ENCODE measurements at regions not wholly inside any gene's neighbourhood (a gene's known extent, or its start where the extent isn't known, plus 50 kb on each side); places are given as distances from the start of the nearest gene placed in this dataset.

DNA sequence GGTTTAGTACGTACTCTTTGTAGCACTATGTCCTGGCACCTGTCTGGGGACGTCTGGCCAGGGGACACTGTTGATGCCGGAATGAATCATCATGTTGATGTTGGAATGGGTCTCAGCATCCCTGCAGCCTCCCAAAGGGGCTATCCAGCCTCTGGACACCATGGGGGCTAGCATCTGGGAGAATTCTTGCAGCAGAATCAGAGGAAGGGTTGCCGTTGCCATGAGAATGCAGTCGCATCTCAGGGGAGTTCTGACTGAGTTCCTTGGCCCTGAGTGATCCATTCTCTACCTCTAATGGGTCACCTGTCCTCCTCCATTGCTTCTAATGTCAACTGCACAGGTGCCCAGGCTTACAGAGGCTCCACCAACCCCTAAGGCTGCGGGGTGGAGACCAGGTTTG is 129.1 kb downstream of the UQCRFS1 start:
- H3K9ac ChIP-seq (ENCODE audit: low read depth in 2 of 2, low read length in 2 of 2) = no peak overlapping the region
- H3K27ac ChIP-seq = no peak overlapping the region
- DNase-seq = no peak
- no peaks in the 10 kb centered on the region for H3K36me3 ChIP-seq
- H3K27me3 ChIP-seq = no peaks in the 10 kb centered on the region
- intact Hi-C loops (cut with DNase I) = no loop called here
- TF ChIP-seq CTCF (IDR thresholded peaks at IDR 0.05) = no peak
- H3K4me1 ChIP-seq = no peaks in the 10 kb centered on the region
- H3K4me3 ChIP-seq = no peak overlapping the region
- no peaks in the 10 kb centered on the region for H3K9me3 ChIP-seq

DNA sequence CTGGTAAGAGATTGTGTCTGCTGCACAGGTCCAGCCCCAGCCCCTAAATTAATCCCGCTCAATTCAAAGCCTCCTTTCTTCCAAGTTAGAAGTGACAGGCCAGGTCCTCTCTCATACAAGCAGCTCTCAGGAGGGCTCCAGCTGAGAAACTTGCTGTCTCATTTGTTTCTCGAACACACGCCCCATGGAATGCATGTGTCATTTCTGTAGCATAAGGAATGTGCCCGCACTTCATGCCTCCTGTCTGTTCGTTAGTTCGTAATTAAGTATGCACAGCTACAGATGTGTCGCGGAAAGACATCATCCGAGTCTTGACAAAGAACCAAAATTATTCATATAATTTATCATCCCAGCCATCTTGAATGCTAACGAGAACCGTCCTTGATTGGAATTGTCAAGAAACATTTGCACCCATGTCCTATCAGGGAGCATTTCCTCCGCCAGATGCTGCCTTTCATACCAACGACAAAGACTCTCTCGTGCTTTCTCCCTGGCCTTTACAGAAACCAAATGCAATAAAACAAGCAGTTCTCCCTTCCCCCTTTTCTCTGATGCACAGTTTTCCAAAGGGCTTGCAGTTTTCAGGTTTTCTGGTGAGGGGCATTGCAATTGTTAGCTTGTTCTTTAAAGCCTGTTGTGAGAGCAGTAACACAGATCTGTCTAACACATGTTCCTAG is 133.5 kb downstream of the UQCRFS1 start:
- H3K4me1 ChIP-seq = no peaks in the 10 kb centered on the region
- H3K27me3 ChIP-seq = no peaks in the 10 kb centered on the region
- intact Hi-C loops (cut with DNase I) = no loop called here
- no peak overlapping the region for H3K9ac ChIP-seq (ENCODE audit: low read depth in 2 of 2, low read length in 2 of 2)
- no peaks in the 10 kb centered on the region for H3K36me3 ChIP-seq
- no peak overlapping the region for H3K4me3 ChIP-seq
- no peak for DNase-seq
- H3K9me3 ChIP-seq = no peaks in the 10 kb centered on the region
- H3K27ac ChIP-seq = no peak overlapping the region
- no peak for TF ChIP-seq CTCF (IDR thresholded peaks at IDR 0.05)

GRCh38 chr19:29076963-29077362 is 136.0 kb downstream of the UQCRFS1 start:
- no peak for DNase-seq
- no peak overlapping the region for H3K27ac ChIP-seq
- no peak for TF ChIP-seq CTCF (IDR thresholded peaks at IDR 0.05)
- H3K4me1 ChIP-seq = no peaks in the 10 kb centered on the region
- H3K9me3 ChIP-seq = no peaks in the 10 kb centered on the region
- H3K36me3 ChIP-seq = no peaks in the 10 kb centered on the region
- H3K4me3 ChIP-seq = no peak overlapping the region
- H3K9ac ChIP-seq (ENCODE audit: low read depth in 2 of 2, low read length in 2 of 2) = no peak overlapping the region
- H3K27me3 ChIP-seq = no peaks in the 10 kb centered on the region
- intact Hi-C loops (cut with DNase I) = no loop called here

- no peak overlapping the region for H3K4me3 ChIP-seq
- H3K9me3 ChIP-seq = no peaks in the 10 kb centered on the region
- DNase-seq = no peak
- no peaks in the 10 kb centered on the region for H3K36me3 ChIP-seq
- no peak overlapping the region for H3K27ac ChIP-seq
- TF ChIP-seq CTCF (IDR thresholded peaks at IDR 0.05) = no peak
- no peak overlapping the region for H3K9ac ChIP-seq (ENCODE audit: low read depth in 2 of 2, low read length in 2 of 2)
- intact Hi-C loops (cut with DNase I) = no loop called here
- H3K4me1 ChIP-seq = no peaks in the 10 kb centered on the region
- H3K27me3 ChIP-seq = no peaks in the 10 kb centered on the region
Observed at GRCh38 chr19:29076161-29076560, 136.8 kb downstream of the UQCRFS1 start.

- no peaks in the 10 kb centered on the region for H3K27me3 ChIP-seq
- no peaks in the 10 kb centered on the region for H3K36me3 ChIP-seq
- H3K9me3 ChIP-seq = no peaks in the 10 kb centered on the region
- no peaks in the 10 kb centered on the region for H3K4me1 ChIP-seq
- no peak overlapping the region for H3K9ac ChIP-seq (ENCODE audit: low read depth in 2 of 2, low read length in 2 of 2)
- TF ChIP-seq CTCF (IDR thresholded peaks at IDR 0.05) = no peak
- H3K4me3 ChIP-seq = no peak overlapping the region
- intact Hi-C loops (cut with DNase I) = no loop called here
- no peak for DNase-seq
- no peak overlapping the region for H3K27ac ChIP-seq
Observed at GRCh38 chr19:29075149-29075548, 137.8 kb downstream of the UQCRFS1 start.
